GM18498 (cell line): ENCODE measurements at regions not wholly inside any gene's neighbourhood (a gene's known extent, or its start where the extent isn't known, plus 50 kb on each side); places are given as distances from the start of the nearest gene placed in this dataset.
"Not testable (repeated sequence)": the region's sequence is repeated elsewhere in the genome, so short reads cannot be mapped to it uniquely, and the experiment has no call there.

Experiments used
- ATAC-seq: cut with Tn5 transposase; IDR thresholded peaks from one replicate; pipeline ENCODE4 v1.9.1; 2021; ENCODE audit warnings: mild to moderate bottlenecking, moderate library complexity; ENCODE audit not compliant: unreplicated experiment

DNA sequence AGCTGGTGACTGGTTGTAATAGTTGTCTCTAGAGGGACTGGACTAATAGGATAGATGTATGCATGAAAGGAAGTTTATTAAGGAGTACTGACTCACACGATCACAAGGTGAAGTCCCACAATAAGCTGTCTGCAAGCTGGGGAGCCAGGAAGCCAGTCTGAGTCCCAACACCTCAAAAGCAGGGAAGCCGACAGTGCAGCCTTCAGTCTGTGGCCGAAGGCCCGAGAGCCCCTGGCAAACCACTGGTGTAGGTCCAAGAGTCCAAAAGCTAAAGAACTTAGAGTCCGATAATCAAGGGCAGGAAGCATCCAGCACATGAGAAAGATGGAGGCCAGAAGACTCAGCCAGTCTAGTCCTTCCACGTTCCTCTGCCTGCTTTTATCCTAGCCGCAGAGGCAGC lies 372.6 kb downstream of the TCERG1L start:
- not testable (repeated sequence) for ATAC-seq

DNA sequence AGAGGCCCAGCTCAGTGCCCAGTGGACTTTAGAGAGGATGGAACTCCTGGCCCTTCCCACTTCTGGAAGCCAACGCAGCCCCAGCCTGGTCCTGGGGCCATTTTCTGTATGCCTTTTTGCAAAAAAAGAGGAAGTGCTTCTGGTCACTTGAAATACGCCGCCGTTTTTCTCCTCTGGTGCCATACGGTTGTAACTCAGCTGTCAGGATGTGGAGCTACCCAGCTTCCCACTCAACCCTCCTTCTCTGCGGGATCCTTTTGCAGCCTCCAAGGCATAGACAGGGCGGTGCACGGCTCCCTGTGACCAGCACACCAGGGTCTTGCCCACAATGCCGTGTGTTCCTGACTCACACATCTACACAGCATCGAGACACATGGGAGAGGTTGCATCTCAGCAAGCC lies 369.6 kb downstream of the TCERG1L start:
- ATAC-seq: no peak

DNA sequence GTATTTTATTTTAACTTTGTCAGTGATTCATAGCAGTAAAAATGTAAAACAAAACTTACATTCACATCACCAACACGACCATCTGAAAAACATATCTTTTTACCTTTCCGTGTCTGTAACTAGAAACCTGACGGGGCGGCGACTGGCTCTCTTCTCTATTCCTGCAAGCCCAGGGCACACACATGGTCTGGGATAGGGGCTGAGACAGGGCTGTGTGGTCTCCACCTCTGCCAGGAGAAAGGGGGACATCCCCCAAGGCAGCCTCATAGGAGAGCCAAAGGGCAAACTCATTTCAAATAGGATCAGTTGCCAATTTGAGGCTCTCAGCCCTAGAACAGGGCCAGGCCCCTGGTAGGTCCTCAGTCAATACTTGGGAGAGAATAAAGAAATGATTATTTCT lies 359.4 kb downstream of the TCERG1L start:
- ATAC-seq: no peak

DNA sequence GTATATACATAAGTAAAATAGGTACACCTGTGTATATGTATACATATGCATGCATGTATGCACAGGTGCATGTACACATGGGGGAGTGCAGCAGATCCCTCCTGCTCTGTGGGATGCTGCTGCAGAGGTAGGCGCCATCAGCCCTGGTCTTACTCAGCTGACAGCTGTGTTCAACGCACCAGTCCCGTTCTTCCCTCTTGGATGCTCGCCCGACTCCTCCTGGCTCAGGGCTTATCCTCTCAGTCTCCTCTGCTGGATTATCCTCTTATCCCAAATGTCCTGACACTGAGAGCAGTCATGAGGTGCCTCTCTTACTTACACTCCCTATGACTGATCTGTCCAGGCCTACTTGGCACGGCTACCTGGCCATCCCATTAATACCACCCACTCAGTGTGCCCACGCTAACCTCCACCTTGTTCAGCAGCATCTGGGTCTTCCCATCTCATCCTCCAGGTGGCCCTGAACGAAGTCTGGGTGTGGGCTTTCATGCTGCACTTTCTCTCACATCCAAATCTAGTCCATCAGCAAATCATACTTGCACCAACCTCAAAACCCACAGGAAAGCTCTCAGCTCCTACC lies 357.1 kb downstream of the TCERG1L start:
- no peak for ATAC-seq

DNA sequence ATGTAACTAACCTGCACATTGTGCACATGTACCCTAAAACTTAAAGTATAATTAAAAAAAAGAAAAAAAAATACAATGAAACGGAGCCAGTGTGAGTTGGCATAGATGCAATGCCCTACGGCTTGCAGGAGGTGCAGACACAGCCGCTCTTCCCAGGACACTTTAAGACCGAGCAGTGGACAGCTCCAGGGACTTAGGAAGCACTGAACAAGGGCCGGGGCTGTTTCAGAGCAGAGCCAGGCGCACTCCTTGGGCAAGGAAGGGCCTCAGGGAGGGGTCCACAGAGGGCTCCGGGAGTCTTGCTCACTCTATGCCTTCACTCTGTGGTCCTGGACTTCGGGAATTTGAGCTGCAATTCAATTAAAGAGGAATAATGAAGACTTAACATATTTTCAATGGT lies 355.3 kb downstream of the TCERG1L start:
- ATAC-seq: no peak

DNA sequence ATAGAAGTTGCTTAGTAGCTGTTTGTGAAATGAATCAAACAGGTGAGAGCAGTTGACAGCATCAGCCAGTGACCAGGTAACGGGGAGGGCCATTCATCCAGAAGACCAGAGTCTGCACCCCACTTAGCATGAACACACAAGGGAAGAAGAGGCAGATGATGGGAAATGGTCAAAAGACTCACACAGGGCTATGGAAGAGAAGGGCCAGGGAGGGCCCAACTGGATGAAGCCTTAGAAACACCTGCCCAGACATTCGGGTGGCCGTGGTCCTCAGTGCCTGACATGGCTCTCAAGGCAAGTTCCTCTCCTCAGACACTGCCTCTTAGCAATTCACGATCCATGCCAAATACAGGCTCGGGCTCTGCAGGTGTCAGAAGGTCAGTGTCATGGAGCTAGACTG lies 354.1 kb downstream of the TCERG1L start:
- ATAC-seq: no peak

DNA sequence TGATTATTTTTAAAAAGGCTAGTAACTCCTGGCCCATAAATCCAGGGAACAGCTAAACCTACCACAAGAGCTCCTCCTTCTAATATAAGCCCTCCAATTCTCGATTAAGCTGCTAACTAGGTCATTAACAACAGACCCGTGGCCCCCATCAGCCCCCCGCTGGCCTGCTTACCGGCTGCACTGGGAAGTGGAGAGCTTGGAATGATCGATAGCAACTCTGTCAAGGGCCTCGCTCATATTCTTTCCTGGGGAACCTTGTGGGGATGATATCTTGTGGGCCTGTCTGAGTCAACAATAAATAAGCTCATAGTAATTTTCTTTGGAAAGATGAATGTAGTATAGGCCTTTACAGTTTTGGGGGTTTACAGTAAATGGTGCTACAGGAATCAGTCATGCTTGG lies 353.5 kb downstream of the TCERG1L start:
- no peak for ATAC-seq

DNA sequence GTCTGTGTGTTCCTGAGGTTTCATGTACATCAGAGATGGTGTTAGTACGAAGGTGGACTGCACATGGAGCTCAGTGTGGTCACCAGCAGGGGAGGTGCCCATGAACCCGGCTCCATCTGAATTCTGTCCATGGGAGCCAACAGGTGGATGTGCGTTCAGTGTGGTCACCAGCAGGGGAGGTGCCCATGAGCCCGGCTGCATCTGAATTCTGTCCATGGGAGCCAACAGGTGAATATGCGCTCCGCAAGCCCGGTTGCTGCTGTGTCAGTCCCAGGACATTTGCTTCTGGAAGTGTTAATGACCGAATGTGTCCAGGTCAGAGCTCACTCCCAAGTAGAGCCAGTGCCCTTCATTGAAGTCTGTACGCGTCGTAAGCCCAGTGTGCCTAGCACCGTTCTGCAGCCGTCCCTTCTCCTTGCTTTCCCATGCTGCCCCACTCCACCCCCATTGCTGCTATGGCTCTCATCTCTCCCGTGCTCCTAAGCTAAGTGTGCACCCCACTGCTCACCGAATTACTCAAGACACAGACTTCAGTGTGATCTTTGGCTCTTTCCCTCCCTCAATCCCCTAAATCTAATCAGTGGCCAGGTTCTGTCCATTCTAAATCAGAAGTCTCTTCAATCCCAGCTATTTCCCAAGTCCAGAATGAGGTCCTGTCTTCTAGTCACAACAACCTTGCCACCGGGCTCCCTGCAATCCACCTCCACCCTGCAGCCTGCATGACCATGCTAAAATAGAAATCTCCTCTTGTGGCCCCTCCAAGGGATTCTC lies 352.4 kb downstream of the TCERG1L start:
- ATAC-seq: no peak

DNA sequence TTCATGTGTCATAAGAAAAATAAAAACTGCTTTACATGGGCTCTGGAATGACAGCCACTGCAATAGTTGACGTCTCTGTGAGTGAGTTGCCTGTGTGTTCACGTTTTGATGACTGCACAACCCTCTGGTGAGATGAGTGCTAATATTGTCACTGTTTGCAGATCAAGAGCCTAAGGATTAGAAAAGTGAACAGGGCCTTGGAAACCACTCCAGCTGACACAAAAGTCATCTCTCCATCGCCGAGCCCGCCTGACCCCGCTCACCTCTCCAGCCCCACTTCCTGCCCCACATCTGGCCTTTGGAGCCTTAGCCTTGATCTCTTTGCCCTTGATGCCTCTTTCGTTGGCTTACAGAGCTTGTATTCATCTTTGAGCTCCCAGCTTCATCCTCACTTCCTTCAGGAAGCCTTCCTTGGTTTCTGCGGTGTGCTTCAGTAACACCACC lies 351.7 kb downstream of the TCERG1L start:
- no peak for ATAC-seq

DNA sequence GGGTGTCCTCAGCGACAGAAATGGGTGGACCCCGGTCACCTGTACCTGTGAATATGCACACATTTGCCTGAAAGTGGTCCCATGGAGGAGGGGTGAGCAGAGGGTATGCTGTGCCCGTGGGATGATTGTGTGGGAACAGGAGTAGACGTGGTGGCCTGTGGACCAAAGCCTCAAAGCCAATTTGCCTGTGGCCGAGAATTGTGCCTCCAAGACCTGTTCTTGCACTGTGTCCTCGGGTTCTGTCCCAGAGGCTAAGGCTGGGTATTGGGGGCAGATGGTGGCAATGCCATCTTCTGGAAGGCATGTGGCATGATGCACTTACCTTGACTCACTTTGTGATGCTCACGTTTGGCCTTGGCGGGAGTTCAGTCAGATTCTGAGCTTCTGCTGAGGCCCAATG lies 351.0 kb downstream of the TCERG1L start:
- ATAC-seq: no peak

DNA sequence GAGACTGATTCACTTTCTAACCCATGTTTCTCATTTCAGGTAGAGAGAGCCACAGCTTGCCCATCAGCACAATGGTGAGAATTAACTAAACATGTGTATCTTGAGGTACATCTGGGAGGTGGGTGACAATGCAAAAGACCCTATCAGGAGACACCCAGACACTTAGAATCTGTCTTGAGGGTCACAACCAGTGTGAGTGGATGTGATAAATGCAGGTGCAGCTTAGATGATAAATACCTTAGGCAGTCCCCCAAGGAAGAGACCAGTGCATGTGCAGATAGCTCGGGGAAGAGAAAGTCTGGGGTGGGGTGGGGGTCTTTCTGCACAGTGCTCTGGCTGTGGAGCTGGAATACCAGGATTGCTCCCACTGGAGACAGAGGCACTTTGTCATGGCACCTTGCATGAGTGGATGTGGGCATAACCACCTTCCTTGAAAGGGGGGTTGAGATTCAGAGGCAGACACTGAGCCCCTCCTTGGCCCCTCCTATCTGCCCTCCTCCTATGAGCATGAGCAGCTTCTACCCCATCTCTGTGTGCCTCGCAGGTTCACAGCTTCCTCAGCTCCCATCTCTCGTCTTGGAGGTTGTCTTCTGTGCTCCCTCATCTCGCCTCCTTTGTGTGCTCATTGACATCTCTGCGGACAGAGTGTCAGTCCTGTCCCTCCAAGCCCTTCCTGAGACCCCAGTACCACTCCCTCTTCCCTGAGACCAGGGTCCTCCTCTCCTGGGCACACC lies 349.8 kb downstream of the TCERG1L start:
- ATAC-seq: no peak

DNA sequence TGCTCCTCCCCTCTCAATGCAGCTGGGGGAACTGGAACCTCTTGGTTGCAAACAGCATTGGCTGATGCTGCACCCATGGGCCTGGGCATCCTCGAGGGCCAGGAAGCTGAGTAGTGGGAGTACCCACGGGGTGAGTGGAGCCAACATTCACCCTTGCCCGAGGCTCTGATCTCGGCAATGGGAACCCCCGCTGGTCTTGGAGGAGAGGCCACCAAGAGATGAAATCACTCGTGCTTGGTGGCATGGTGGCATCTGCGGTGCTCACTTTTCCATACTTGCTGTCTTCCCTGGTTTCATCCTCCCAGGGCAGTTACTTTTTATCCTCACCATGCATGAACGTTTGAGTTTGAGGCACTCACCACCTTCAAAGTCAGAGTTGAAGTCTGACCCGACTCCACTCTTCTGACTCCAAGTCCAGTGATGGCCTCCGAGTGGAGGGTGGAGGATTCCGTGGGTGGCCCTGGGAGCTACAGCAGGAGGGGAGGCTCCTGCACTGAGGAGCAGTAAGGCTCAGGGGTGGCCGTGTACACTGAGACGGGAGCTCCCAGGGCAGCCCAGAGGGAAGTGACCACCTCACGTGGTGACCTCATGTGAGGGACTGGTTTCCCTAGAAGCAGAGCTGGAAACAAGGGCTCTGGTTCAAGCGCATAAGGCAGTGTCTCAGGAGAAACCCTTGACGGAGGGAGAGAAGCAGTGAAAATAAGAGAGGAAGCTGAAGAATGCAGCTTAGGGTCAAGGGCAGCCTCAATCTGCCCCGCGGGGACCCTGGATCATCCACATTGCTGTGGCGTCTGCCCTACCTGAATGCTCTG lies 349.1 kb downstream of the TCERG1L start:
- ATAC-seq: no peak

DNA sequence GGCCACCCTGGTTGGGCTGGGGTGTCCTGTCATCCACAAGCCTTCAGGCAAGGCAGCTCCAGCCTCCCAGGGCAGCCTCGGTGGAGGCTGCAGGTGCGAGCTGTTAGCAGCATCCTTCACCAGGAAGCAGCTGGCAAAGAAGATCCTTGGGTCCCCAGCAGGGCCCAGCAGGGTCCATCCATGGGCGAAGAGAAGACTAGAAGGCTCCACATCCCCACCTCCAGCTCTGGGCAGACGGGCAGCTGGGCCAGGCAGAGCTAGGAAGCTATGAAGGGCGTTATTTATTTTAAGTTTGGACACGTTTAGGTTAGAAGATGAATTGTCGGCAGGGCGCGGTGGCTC lies 348.5 kb downstream of the TCERG1L start:
- ATAC-seq: no peak

DNA sequence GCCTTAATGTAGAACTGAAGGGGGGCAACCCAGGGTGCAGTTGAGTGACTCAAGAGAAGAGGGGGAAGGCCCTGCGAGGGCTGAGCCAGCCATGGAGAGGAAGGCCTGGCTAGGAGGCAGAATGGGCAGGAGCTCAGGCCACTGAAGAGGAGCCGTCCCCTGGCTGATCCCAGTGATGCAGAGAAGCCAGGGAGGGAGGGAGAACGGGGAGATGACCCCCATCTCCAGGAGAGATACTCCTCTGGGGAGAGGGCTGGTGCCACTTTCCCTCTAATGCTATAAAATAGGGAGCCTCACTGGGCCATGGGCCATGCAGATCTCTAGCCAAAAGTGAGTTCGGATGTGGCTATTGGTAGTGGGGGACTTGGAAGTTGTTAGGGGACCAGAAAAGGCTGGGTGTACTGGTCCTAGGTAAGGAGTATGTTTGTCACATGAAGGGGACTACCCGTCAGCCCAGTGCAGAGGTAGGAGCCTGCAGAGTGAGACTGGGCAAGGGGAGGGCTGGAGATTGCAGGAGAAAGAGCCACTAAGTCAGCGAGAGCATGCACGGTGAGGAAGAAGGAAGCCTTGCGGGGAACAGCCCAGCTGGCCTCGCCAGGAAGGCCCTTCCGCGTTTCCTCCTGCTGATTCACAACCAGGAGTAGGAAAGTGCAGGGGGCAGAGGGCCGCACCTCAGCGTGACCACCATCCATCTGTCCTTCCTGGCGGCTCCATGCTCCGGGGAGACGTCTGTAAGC lies 347.6 kb downstream of the TCERG1L start:
- ATAC-seq: no peak

DNA sequence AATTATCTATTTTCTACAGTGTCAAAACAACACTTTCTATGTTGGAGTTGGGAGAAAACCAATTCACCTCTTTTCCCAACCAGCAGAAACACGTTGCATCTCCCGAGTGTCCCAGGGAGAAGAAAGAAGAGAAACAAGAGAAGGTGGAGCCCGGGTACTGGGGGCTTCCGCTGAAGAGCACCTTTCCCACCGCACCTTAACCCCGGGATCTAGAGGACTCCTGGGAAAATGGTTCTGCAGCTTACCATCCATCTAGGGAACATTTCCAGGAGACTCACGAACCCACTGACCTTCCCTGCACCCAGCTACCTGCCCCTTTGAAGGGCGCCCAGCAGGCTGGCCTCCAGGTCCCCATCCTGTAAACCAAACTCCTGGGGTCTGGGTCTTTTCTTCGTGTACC lies 346.8 kb downstream of the TCERG1L start:
- ATAC-seq: no peak

DNA sequence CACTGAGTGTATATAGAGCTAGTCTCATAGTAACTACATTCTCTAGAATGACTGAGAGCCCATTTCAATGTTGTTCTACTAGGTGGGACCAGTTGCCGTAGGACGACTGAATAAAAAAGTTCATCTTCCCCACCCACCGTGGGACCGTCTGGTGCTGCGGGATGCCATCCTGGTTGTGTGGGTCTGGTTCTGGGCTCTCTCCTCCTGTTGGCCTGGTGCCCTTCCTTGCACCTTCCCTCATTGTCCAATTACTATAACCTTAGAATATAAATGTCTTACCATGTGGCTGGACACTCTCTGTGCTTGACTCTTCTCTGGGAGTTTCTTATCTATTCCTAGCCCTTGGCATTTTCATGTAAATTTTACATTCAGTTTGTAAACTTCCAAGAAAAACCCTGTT lies 344.4 kb downstream of the TCERG1L start:
- ATAC-seq: no peak

DNA sequence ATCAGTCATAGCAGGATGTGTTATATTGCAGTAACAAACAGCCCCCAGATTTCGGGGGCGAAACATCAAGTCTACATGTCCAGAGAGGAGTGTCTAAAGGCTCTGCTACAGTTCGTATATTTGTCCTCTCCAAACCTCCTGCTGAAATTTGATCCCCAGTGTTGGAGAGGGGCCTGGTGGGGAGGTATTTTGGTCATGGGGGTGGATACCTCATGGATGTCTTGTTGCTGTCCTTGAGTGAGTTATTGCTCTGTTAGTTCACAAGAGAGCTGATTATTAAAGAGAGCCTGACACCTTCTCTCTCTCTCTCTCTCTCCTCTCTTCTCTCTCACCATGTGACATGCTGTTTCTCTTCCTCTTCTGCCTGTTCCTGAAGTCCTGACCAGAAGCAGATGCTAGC lies 343.7 kb downstream of the TCERG1L start:
- no peak for ATAC-seq

DNA sequence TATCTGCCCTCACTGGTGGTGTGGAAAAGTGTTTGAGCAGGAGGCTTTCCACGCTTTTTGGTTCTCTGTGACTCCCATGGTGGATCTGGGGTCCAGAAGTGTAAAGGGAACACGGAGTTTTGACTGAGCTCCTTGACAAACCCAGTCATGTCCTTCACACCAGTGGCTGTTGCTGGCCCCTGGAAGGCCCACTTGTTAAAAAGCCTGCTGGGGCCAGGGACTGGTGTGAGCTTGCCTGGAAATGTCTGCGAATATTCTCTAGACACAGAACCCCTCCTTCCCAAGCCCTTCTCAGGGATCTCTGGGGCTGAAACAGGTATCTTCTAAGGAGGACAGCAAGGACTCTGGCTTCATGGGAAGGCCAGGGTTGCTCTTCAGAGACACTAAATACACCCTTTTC lies 343.0 kb downstream of the TCERG1L start:
- ATAC-seq: no peak

DNA sequence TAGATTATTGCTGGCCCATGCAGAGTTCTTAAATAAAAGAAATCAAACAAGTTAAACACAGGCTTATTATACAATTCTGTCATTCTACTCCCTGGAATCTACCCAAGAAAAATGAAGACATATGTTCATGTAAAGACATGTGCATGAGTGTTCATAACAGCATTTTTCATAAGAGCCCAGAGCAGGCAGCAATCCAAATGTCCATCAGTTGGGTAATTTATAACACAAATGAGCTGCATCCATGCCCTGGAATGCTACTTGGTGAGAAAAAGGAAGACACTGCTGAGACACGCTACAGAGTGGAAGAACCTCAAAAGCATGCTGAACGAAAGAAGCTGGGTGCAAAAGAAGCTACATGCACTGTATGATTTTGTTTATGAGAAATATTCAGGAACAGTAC lies 342.6 kb downstream of the TCERG1L start:
- no peak for ATAC-seq

DNA sequence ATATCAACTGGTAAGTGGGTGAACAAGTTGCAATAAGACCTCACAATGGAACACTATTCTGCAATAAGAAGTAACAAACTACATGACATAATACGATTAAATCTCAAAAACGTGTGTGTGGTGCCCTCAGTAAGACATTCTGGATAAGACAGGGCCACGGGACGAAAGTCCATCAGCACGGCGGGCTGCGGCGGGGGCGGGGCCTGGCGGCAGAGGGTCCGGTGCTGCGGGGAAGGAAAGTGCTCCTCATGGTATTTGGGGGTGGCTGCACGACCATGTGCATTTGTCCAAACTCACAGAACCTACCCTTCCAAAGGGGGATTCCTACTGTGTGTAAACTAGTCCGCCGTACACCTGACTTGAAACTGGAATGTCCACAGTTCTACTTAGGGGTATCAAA lies 341.8 kb downstream of the TCERG1L start:
- no peak for ATAC-seq
